GM18907 (cell line): ENCODE measurements at regions not wholly inside any gene's neighbourhood (a gene's known extent, or its start where the extent isn't known, plus 50 kb on each side); places are given as distances from the start of the nearest gene placed in this dataset.

Experiments used
- ATAC-seq: cut with Tn5 transposase; IDR thresholded peaks from one replicate; pipeline ENCODE4 v1.9.1; 2021; ENCODE audit warnings: mild to moderate bottlenecking, moderate library complexity; ENCODE audit not compliant: unreplicated experiment

- no peak for ATAC-seq
Observed at GRCh38 chr2:146143971-146144370, 1624.1 kb upstream of the ZEB2 start.

- no peak for ATAC-seq
Observed at GRCh38 chr2:146138820-146139219, 1618.9 kb upstream of the ZEB2 start.

GRCh38 chr2:146135245-146135644, 1615.3 kb upstream of the ZEB2 start:
- ATAC-seq, result no peak

GRCh38 chr2:146131785-146132184, 1611.9 kb upstream of the ZEB2 start:
- no peak for ATAC-seq

- ATAC-seq, result no peak
Observed at GRCh38 chr2:146131048-146131447, 1611.1 kb upstream of the ZEB2 start.

DNA sequence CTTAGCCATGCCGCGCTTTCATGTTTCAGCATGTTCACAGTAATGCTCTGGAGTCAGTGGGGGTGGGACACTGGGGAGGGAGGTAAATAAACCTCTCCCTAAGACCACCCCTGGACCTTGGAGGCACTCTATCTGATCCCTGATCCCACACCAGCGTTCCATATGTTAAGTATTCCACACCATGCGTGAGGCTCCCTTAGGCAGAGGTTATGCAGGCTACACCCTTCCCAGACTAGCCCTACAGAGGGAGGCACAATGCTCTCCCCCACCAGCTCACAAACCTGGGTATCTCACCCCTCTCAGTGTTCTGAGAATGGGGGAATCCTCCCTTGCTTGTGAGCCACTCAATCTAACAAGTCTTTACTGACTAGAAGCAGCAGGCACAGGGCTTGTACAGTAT, 1610.4 kb upstream of the ZEB2 start:
- ATAC-seq, result no peak

GRCh38 chr2:146129231-146129630, 1609.3 kb upstream of the ZEB2 start:
- ATAC-seq, result no peak

DNA sequence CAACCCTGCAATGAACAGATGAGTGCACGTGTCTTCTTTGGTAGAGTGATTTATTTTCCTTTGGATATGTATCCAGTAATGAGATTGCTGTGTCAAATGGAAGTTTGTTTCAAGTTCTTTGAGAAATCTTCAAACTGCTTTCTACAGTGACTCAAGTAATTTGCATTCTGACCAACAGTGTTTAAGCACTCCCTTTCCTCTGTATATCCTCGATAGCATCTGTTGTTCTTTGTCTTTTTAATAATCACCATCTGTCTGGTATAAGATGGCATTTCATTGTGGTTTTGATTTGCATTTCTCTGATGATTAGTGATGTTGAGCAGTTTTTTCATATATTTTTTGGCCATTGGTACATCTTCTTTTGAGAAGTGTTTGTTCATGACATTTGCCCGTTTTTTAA, 1608.3 kb upstream of the ZEB2 start:
- ATAC-seq, result no peak

DNA sequence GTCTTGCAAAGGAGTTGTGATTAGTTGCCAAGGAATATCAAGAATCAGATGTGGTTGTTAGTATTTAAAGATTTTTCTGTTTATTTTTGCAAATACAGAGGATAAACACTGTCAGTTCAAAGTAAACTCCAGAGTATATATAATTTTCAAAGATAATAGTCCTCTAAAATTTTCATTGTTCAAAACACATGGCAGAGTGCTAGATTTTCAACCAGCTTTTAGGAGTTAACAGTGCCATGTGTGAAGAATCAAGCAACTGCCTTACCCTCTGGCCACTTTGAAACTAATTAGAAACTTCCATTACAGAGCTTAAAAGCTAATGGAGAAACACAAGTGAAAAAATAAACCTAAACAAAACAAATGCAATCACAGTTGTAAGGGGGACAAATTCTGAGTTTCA, 1605.6 kb upstream of the ZEB2 start:
- no peak for ATAC-seq

- ATAC-seq, result no peak
Observed at GRCh38 chr2:146124741-146125140, 1604.8 kb upstream of the ZEB2 start.

GRCh38 chr2:146123714-146124113, 1603.8 kb upstream of the ZEB2 start:
- no peak for ATAC-seq

DNA sequence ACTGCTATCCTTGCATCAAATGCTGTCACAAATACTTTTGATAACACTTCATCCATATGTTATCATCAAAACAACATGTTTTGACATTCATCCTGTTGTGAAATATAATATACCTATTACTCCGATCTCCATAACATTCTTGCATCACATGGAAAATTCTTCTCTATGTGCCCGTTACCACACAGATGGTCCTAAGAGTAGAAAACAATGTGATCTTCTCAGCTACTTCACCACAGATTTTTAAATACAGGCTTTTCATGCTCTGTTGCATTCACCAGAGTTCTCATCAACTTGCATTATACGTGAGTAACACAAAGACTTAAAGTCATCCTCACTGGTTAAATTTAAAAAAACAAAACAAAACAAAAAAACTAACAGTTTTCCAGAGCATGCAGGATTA, 1603.3 kb upstream of the ZEB2 start:
- no peak for ATAC-seq

- no peak for ATAC-seq
Observed at GRCh38 chr2:146119586-146119985, 1599.7 kb upstream of the ZEB2 start.

DNA sequence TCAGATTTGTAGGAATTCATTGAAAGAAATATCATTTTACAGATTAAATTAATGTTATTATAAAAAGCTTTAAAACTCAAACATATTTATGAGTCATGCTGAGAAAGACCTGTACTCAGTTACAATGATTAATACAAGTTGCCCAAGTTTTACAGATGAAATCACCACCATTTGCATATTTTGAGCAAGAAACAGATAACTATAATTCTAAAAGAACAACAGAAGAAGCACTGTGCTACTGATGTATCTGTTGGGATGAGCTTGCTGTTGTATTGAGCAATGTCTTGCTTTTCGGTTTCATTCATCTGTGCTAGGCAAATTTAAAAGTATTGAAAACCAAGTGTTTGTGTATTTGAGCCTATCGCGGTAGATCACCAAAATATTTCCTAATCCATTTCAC, 1589.1 kb upstream of the ZEB2 start:
- ATAC-seq, result no peak

DNA sequence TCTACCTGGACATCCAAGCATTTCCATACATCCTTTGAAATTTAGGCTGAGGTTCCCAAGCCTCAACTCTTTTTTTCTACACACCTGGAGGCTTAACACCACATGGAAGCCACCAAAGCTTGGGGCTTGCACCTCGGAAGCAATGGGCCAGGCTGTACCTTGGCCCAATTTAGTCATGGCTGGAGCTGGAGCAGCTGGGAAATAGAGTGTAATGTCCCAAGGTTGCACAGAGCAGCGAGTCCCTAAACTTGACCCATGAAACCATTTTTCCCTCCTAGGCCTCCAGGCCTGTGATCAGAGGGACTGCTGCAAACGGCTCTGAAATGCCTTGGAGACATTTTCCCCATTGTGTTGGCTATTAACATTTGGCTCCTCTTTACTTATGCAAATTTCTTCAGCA, 1574.3 kb upstream of the ZEB2 start:
- ATAC-seq, result no peak

DNA sequence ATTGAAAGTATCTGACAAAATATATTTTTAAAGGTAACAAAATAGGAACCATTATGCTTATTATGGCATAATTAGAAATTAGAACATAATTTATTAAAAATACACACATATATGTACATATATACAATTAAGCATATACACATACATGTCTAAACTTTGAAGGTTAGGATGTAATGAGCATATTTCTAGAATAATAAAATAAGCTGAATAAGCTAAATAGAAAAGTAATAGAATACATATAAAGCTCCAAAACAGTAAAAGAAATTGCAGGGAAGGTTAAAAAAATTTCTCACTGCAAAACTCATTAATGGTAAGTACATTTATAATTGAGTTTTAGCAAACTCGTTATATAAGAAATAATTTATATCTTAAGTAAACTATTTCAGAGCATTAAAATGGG, 1561.5 kb upstream of the ZEB2 start:
- ATAC-seq, result no peak

DNA sequence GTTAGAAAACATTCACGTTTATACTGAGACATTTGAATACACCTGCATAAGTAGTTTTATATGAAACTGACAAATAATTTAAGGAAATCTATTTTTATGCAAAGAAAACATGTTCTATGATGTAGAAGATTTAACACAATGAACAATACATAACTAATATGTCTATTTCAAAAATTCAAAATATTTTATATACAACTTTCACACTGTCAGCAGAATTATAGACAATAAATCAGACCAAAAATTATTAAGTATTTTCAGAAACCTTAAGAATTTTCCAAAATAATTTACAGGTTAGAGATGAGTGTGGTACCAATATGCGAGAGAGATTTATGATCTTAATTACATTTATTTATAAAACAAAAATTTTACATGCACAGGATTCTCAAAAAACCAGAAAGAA, 1561.0 kb upstream of the ZEB2 start:
- ATAC-seq, result no peak

- no peak for ATAC-seq
Observed at GRCh38 chr2:146079216-146079615, 1559.3 kb upstream of the ZEB2 start.

- no peak for ATAC-seq
Observed at GRCh38 chr2:146077156-146077555, 1557.2 kb upstream of the ZEB2 start.

DNA sequence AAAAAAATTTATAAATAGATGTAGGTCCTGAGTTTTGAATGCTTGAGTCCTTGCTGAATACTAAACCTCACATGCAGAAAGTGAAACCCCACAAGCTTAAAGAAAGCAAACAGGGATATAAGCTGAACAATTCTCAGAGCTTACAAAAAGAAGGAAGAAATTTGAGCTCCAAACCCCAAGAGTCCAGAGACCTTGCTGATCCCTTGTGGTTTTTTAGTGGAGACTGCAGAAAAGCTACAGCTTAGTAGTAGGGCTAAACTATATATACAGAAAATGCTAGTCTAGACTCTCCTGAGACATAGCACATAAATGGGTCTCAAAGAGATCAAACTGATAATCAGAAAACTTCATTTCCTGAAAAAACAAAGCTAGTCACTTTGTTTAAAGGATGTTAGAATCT, 1548.1 kb upstream of the ZEB2 start:
- ATAC-seq, result no peak

GRCh38 chr2:146048141-146048540, 1528.2 kb upstream of the ZEB2 start:
- ATAC-seq, result no peak

GRCh38 chr2:146041274-146041910, 1521.5 kb upstream of the ZEB2 start:
- ATAC-seq, result no peak

- ATAC-seq, result no peak
Observed at GRCh38 chr2:146040051-146040450, 1520.1 kb upstream of the ZEB2 start.

GRCh38 chr2:146038014-146038413, 1518.1 kb upstream of the ZEB2 start:
- ATAC-seq, result no peak
